ENCODE measurements at regions not wholly inside any gene's neighbourhood (a gene's known extent, or its start where the extent isn't known, plus 50 kb on each side); places are given as distances from the start of the nearest gene placed in this dataset.

GRCh38 chr4:58653251-58653650, 1543.1 kb upstream of the IGFBP7 start:
- H3K9me3 ChIP-seq (ENCODE audit: control insufficient read depth, insufficient read depth, low read depth, low read length): no peaks in the 10 kb centered on the region
- H3K36me3 ChIP-seq (ENCODE audit: control insufficient read depth, insufficient read depth, low read length): no peaks in the 10 kb centered on the region
- intact Hi-C loops (cut with micrococcal nuclease; ENCODE audit: unreplicated experiment) (no loop called here), in situ Hi-C loops (cut with HindIII; ENCODE audit: low pct_unique_long_range_greater_than_20kb, low sequenced_read_pairs) (no loop called here)
- ATAC-seq: no peak
- CTCF ChIA-PET: no interaction called here
- no peak for TF ChIP-seq SIN3A (IDR thresholded peaks at IDR 0.05; ENCODE audit: borderline replicate concordance, insufficient read depth, low read depth, low read length)
- no peak for TF ChIP-seq CTCF (IDR thresholded peaks at IDR 0.05)
- no peak for TF ChIP-seq POLR2AphosphoS5 (IDR thresholded peaks at IDR 0.05; ENCODE audit: low read depth, low read length)
- no peak for TF ChIP-seq TCF7L2 (IDR thresholded peaks at IDR 0.05; ENCODE audit: low read depth, low read length)
- TF ChIP-seq REST (IDR thresholded peaks at IDR 0.05; ENCODE audit: insufficient read depth in 1 of 2, low read depth in 2 of 2, low read length in 1 of 2): no peak
- POLR2A ChIA-PET: no interaction called here
- no peaks in the 10 kb centered on the region for H3K27me3 ChIP-seq (ENCODE audit: control insufficient read depth, insufficient read depth, low read length)
- no TSS peak for BruUV-seq (replicated peaks)
- DNase-seq (ENCODE audit: low read depth, low spot score): no peak
- H3K4me1 ChIP-seq (ENCODE audit: control insufficient read depth, insufficient read depth, low read length): no peaks in the 10 kb centered on the region
- H3K4me3 ChIP-seq (ENCODE audit: low read depth in 2 of 2, low read length in 2 of 2): no peak overlapping the region
- H3K27ac ChIP-seq (ENCODE audit: low read length): no peak overlapping the region

- Histone ChIP-seq H3K27ac (ENCODE audit: low read length) (no peak overlapping the region), H3K4me1 (ENCODE audit: control insufficient read depth, insufficient read depth, low read length) (no peaks in the 10 kb centered on the region), H3K27me3 (ENCODE audit: control insufficient read depth, insufficient read depth, low read length) (no peaks in the 10 kb centered on the region), H3K4me3 (ENCODE audit: low read depth in 2 of 2, low read length in 2 of 2) (no peak overlapping the region), H3K36me3 (ENCODE audit: control insufficient read depth, insufficient read depth, low read length) (no peaks in the 10 kb centered on the region), H3K9me3 (ENCODE audit: control insufficient read depth, insufficient read depth, low read depth, low read length) (no peaks in the 10 kb centered on the region)
- intact Hi-C loops (cut with micrococcal nuclease; ENCODE audit: unreplicated experiment) (no loop called here), in situ Hi-C loops (cut with HindIII; ENCODE audit: low pct_unique_long_range_greater_than_20kb, low sequenced_read_pairs) (no loop called here)
- BruUV-seq (replicated peaks): no TSS peak
- ATAC-seq: no peak
- TF ChIP-seq CTCF (IDR thresholded peaks at IDR 0.05) (no peak), TCF7L2 (IDR thresholded peaks at IDR 0.05; ENCODE audit: low read depth, low read length) (no peak), POLR2AphosphoS5 (IDR thresholded peaks at IDR 0.05; ENCODE audit: low read depth, low read length) (no peak), SIN3A (IDR thresholded peaks at IDR 0.05; ENCODE audit: borderline replicate concordance, insufficient read depth, low read depth, low read length) (no peak), REST (IDR thresholded peaks at IDR 0.05; ENCODE audit: insufficient read depth in 1 of 2, low read depth in 2 of 2, low read length in 1 of 2) (no peak)
- no peak for DNase-seq (ENCODE audit: low read depth, low spot score)
- CTCF ChIA-PET: no interaction called here
- POLR2A ChIA-PET: no interaction called here
Observed at GRCh38 chr4:58649226-58649625, 1539.0 kb upstream of the IGFBP7 start.
